ENCODE measurements at regions not wholly inside any gene's neighbourhood (a gene's known extent, or its start where the extent isn't known, plus 50 kb on each side); places are given as distances from the start of the nearest gene placed in this dataset.
"Not testable (repeated sequence)": the region's sequence is repeated elsewhere in the genome, so short reads cannot be mapped to it uniquely, and the experiment has no call there.

DNA sequence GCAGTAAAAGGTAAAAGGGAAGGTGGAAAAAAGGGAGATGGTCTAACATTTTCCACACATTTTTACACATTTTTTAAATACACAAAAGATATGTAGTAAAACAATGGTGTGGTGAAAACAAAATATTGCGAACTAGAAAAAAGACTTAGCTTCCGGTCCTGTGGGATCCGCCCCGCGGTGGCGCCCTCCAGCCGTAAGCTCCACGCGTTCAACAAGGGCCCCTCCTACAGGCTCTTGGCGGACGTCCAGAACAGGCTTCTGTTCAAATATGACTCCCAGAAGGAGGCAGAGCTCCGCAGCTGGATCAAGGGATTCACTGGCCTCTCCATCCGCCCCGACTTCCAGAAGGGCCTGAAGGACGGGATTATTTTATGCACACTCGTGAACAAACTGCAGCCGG lies 134.1 kb upstream of the TEKT4 start:
- TF ChIP-seq, protein P1, sequence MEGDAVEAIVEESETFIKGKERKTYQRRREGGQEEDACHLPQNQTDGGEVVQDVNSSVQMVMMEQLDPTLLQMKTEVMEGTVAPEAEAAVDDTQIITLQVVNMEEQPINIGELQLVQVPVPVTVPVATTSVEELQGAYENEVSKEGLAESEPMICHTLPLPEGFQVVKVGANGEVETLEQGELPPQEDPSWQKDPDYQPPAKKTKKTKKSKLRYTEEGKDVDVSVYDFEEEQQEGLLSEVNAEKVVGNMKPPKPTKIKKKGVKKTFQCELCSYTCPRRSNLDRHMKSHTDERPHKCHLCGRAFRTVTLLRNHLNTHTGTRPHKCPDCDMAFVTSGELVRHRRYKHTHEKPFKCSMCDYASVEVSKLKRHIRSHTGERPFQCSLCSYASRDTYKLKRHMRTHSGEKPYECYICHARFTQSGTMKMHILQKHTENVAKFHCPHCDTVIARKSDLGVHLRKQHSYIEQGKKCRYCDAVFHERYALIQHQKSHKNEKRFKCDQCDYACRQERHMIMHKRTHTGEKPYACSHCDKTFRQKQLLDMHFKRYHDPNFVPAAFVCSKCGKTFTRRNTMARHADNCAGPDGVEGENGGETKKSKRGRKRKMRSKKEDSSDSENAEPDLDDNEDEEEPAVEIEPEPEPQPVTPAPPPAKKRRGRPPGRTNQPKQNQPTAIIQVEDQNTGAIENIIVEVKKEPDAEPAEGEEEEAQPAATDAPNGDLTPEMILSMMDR (IDR thresholded peaks at IDR 0.05; ENCODE audit: extremely low read depth in 1 of 2, insufficient read depth in 1 of 2, low read depth in 1 of 2, low read length in 2 of 2): not testable (repeated sequence)
- not testable (repeated sequence) for TF ChIP-seq POLR2AphosphoS5 (IDR thresholded peaks at IDR 0.05; ENCODE audit: insufficient read depth, low read depth, low read length); FOS (IDR thresholded peaks at IDR 0.05; ENCODE audit: borderline replicate concordance, insufficient read depth, low read length); EZH2 (IDR thresholded peaks at IDR 0.05; ENCODE audit: borderline replicate concordance, low read depth, low read length, severe bottlenecking); POLR2A (IDR thresholded peaks at IDR 0.05; ENCODE audit: low read depth, low read length)

All from endothelial cell of umbilical vein (primary cell).